B cell (primary cell): ENCODE measurements at regions not wholly inside any gene's neighbourhood (a gene's known extent, or its start where the extent isn't known, plus 50 kb on each side); places are given as distances from the start of the nearest gene placed in this dataset.

Experiments used
- ATAC-seq: fragments of 200-7000 bp; cut with Tn5 transposase; one replicate; pipeline ENCODE4 v1.10.0; 2021; ENCODE audit warnings: low read depth, mild to moderate bottlenecking, moderate number of reproducible peaks, moderate library complexity
- CTCF ChIA-PET: fragments of 350-600 bp; sonication (Branson Sonifier 250); formaldehyde crosslinking; loops from one replicate; lab custom pipeline; 2021; ENCODE audit warnings: antibody characterized with exemption, inconsistent platforms; lab: Charles Lee
- POLR2A ChIA-PET: fragments of 350-600 bp; sonication (Branson Sonifier 250); formaldehyde crosslinking; loops from one replicate; lab custom pipeline; 2021; ENCODE audit warnings: antibody characterized with exemption; lab: Charles Lee
- DNase-seq: peaks from one replicate; pipeline ENCODE4 v3.0.0; 2013
- H2AFZ ChIP-seq: 2 replicates; pipeline ENCODE4 v1.6.1; 2012; ENCODE audit warnings: mild to moderate bottlenecking, low read depth, low read length; ENCODE audit not compliant: insufficient read depth, poor library complexity, severe bottlenecking
- H3K27ac ChIP-seq, 2 donors: 1 replicate in 1 of 2; 2 replicates in 1 of 2; pipeline ENCODE4 v1.5.1; 2012 to 2013; ENCODE audit warnings: low read length in 2 of 2, mild to moderate bottlenecking in 2 of 2, moderate library complexity in 1 of 2
- H3K27me3 ChIP-seq, 4 experiments: fragments of 200-600 bp in 1 of 4; sonication (generic) in 1 of 4; replicated peaks in 1 of 4; 1 replicate in 2 of 4; 2 replicates in 2 of 4; pipeline versions ENCODE4 v1.6.1 to v1.7.0; 2013 to 2016; ENCODE audit warnings: low read length in 3 of 4, mild to moderate bottlenecking in 2 of 4, mixed read lengths in 1 of 4, moderate library complexity in 1 of 4; ENCODE audit not compliant: insufficient read depth in 4 of 4, control insufficient read depth in 3 of 4; ENCODE audit errors: control extremely low read depth in 1 of 4
- H3K36me3 ChIP-seq, 2 experiments: replicated peaks in 1 of 2; 1 replicate in 1 of 2; 2 replicates in 1 of 2; pipeline versions ENCODE4 v1.6.1 to v1.7.1; 2013; ENCODE audit warnings: low read length in 1 of 2; ENCODE audit not compliant: insufficient read depth in 2 of 2, control insufficient read depth in 1 of 2; ENCODE audit errors: control extremely low read depth in 1 of 2, extremely low read depth in 1 of 2
- H3K4me1 ChIP-seq, 2 donors: fragments of 200-600 bp in 1 of 2; sonication (generic) in 1 of 2; 1 replicate in 1 of 2; 2 replicates in 1 of 2; pipeline versions ENCODE4 v1.5.1 to v1.6.1; 2013 to 2017; ENCODE audit warnings: low read length in 2 of 2; ENCODE audit not compliant: control insufficient read depth in 2 of 2, insufficient read depth in 2 of 2
- H3K4me2 ChIP-seq: replicated peaks from 2 replicates; pipeline ENCODE3; 2012; ENCODE audit warnings: mild to moderate bottlenecking, low read depth, low read length; ENCODE audit not compliant: poor library complexity, severe bottlenecking
- H3K4me3 ChIP-seq, 5 experiments: fragments of 200-600 bp in 1 of 5; sonication (generic) in 1 of 5; 1 replicate in 3 of 5; 2 replicates in 2 of 5; pipeline versions ENCODE4 v1.5.1 to v1.7.0; 2011 to 2016; ENCODE audit warnings: low read length in 4 of 5, mild to moderate bottlenecking in 4 of 5, low read depth in 2 of 5, control low read depth in 1 of 5, moderate library complexity in 1 of 5; ENCODE audit not compliant: insufficient read depth in 1 of 5; ENCODE audit errors: control extremely low read depth in 1 of 5, extremely low read depth in 1 of 5
- H3K79me2 ChIP-seq: fragments of 200-600 bp; sonication (generic); one replicate; pipeline ENCODE4 v1.6.0; 2016; ENCODE audit warnings: low read length; ENCODE audit not compliant: control insufficient read depth, insufficient read depth
- H3K9ac ChIP-seq: fragments of 200-600 bp; sonication (generic); 2 replicates; pipeline ENCODE4 v1.6.1; 2017; ENCODE audit warnings: mild to moderate bottlenecking, low read length, moderate library complexity
- H3K9me3 ChIP-seq, 3 donors: one replicate each; pipeline versions ENCODE4 v1.6.1 to v1.7.1; 2013; ENCODE audit warnings: low read length in 2 of 3; ENCODE audit not compliant: control insufficient read depth in 2 of 3, insufficient read depth in 1 of 3; ENCODE audit errors: control extremely low read depth in 1 of 3
- H4K20me1 ChIP-seq: 2 replicates; pipeline ENCODE4 v1.6.0; 2012; ENCODE audit warnings: mild to moderate bottlenecking, low read length; ENCODE audit not compliant: insufficient read depth, control insufficient read depth, poor library complexity, severe bottlenecking
- H3K27ac Mint-ChIP-seq: one replicate; pipeline ENCODE4 v1.8.0; 2021; ENCODE audit warnings: mixed read lengths
- H3K27me3 Mint-ChIP-seq: one replicate; pipeline ENCODE4 v1.8.0; 2021; ENCODE audit warnings: mixed read lengths
- H3K4me1 Mint-ChIP-seq: one replicate; pipeline ENCODE4 v1.8.0; 2021; ENCODE audit warnings: mixed read lengths
- H3K4me3 Mint-ChIP-seq: one replicate; pipeline ENCODE4 v1.8.0; 2021; ENCODE audit warnings: mixed read lengths
- H3K9me3 Mint-ChIP-seq: one replicate; pipeline ENCODE4 v1.8.0; 2022; ENCODE audit warnings: mixed read lengths; ENCODE audit not compliant: insufficient read depth
- CTCF ChIP-seq: fragments of 200-600 bp; IDR thresholded peaks from one replicate; pipeline ENCODE4 v1.8.0; 2022; ENCODE audit warnings: antibody characterized with exemption, mild to moderate bottlenecking
- EZH2 ChIP-seq: IDR thresholded peaks from 2 replicates; pipeline ENCODE4 v1.6.1; 2012; ENCODE audit warnings: borderline replicate concordance, low read depth, mild to moderate bottlenecking, moderate library complexity, low read length; ENCODE audit not compliant: insufficient read depth, poor library complexity, severe bottlenecking
- WGBS: methylation state at CpG from one replicate; pipeline ENCODE4 v1.1.5; 2013; ENCODE audit warnings: missing lambda C conversion rate; ENCODE audit not compliant: insufficient coverage; 5-methylcytosine and 5-hydroxymethylcytosine counted together
- intact Hi-C: fragments of 100-400 bp; cut with micrococcal nuclease; formaldehyde crosslinking; loops from one replicate; pipeline ENCODE4 v1.10.0; 2022

DNA sequence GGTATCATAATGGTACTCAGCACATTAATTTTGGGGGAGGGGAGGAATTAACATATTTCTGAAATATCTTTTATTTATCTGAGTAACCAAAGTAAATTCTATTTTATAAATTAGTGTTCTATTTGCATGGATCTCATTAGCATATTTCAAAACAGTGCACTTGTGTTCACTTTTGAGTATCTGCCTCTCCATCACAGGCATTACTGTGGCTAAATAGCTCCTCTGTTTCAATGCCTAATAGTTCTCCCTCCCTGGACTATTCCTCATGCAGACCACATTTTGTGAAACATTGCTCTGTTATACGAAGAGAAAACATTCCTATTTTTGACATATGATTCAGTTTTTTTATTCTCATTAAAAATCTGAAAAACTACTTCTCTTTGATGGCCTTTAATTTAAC, 1127.8 kb downstream of the TUSC7 start:
- H3K27me3 ChIP-seq, result no peaks in the 10 kb centered on the region
- no peaks in the 10 kb centered on the region for H4K20me1 ChIP-seq
- H3K27me3 Mint-ChIP-seq, result no peaks in the 10 kb centered on the region
- TF ChIP-seq EZH2, result no peak
- TF ChIP-seq CTCF, result no peak
- no CpG with 5 or more reads among the region's 1 CpG for WGBS
- H3K4me3 Mint-ChIP-seq, result no peak overlapping the region
- intact Hi-C loops, result no loop called here
- H3K9ac ChIP-seq, result no peak overlapping the region
- no peaks in the 10 kb centered on the region for H3K4me1 ChIP-seq
- no peaks in the 10 kb centered on the region for H3K9me3 ChIP-seq
- H3K27ac ChIP-seq, result no peak overlapping the region
- ChIA-PET CTCF (no interaction called here), POLR2A (no interaction called here)
- H3K27ac Mint-ChIP-seq, result no peak overlapping the region
- H3K4me1 Mint-ChIP-seq, result no peaks in the 10 kb centered on the region
- H3K79me2 ChIP-seq, result no peaks in the 10 kb centered on the region
- no peak overlapping the region for H3K4me3 ChIP-seq
- DNase-seq (no peak), ATAC-seq (no peak)
- H2AFZ ChIP-seq, result no peak overlapping the region
- no peaks in the 10 kb centered on the region for H3K36me3 ChIP-seq
- H3K4me2 ChIP-seq, result no peak overlapping the region
- H3K9me3 Mint-ChIP-seq, result peaks cover 3% of the 10 kb centered on the region

- no peak overlapping the region for H2AFZ ChIP-seq
- H3K27ac Mint-ChIP-seq, result no peak overlapping the region
- intact Hi-C loops, result no loop called here
- ChIA-PET CTCF (no interaction called here), POLR2A (no interaction called here)
- no peak for DNase-seq
- H3K27me3 Mint-ChIP-seq, result no peaks in the 10 kb centered on the region
- no peaks in the 10 kb centered on the region for H3K9me3 ChIP-seq
- no peaks in the 10 kb centered on the region for H4K20me1 ChIP-seq
- no peaks in the 10 kb centered on the region for H3K36me3 ChIP-seq
- WGBS, result 100% methylated on average over 1 of the region's 1 CpG
- H3K9me3 Mint-ChIP-seq, result peaks cover 3% of the 10 kb centered on the region
- H3K27me3 ChIP-seq, result no peaks in the 10 kb centered on the region
- H3K4me1 Mint-ChIP-seq, result no peaks in the 10 kb centered on the region
- TF ChIP-seq CTCF (no peak), EZH2 (no peak)
- H3K4me2 ChIP-seq, result no peak overlapping the region
- no peak overlapping the region for H3K4me3 ChIP-seq
- H3K9ac ChIP-seq, result no peak overlapping the region
- H3K4me1 ChIP-seq, result no peaks in the 10 kb centered on the region
- ATAC-seq, result no peak
- no peak overlapping the region for H3K4me3 Mint-ChIP-seq
- no peaks in the 10 kb centered on the region for H3K79me2 ChIP-seq
- no peak overlapping the region for H3K27ac ChIP-seq
These were observed 1132.5 kb downstream of the TUSC7 start for GRCh38 chr3:117842086-117842485.
